ENCODE measurements at regions not wholly inside any gene's neighbourhood (a gene's known extent, or its start where the extent isn't known, plus 50 kb on each side); places are given as distances from the start of the nearest gene placed in this dataset.

GRCh38 chrX:26286836-26287235 is 70.9 kb downstream of the MAGEB5 start:
- intact Hi-C loops (cut with DNase I): no loop called here
- Histone ChIP-seq H3K4me3 (no peak overlapping the region), H3K27me3 (no peaks in the 10 kb centered on the region), H3K4me1 (no peaks in the 10 kb centered on the region), H3K9me3 (no peaks in the 10 kb centered on the region), H3K27ac (no peak overlapping the region), H3K36me3 (no peaks in the 10 kb centered on the region)
- TF ChIP-seq CTCF (IDR thresholded peaks at IDR 0.05) (no peak), POLR2A (IDR thresholded peaks at IDR 0.05) (no peak)
- ATAC-seq: no peak
- no CpG with 5 or more reads among the region's 9 CpGs for WGBS (ENCODE audit: insufficient coverage, low coverage, low lambda C conversion rate, missing lambda C conversion rate)
- DNase-seq: no peak

Small RNAs in the stretch of these regions (small RNA-seq; reads per million reads assigned to genes)
- gene AC005345.1: 0 reads per million in 2 experiments
- 0 reads per million in 2 experiments for gene RF00019
- gene RNU1-142P: 0 reads per million in 2 experiments
